Islet of Langerhans (tissue), 1 donor: ENCODE measurements at regions not wholly inside any gene's neighbourhood (a gene's known extent, or its start where the extent isn't known, plus 50 kb on each side); places are given as distances from the start of the nearest gene placed in this dataset.
"Not testable (repeated sequence)": the region's sequence is repeated elsewhere in the genome, so short reads cannot be mapped to it uniquely, and the experiment has no call there.

Source experiments
- FAIRE-seq: peaks from one replicate; lab custom pipeline; 2011; peaks lifted over from hg19 to GRCh38; lab: Jason Lieb, UNC

- no peak for FAIRE-seq
Measured at GRCh38 chr22:49697047-49697446, 130.6 kb downstream of the BRD1 start.

GRCh38 chr22:49694462-49695260 lies 133.0 kb downstream of the BRD1 start:
- no peak for FAIRE-seq

- FAIRE-seq: no peak
Measured at GRCh38 chr22:49693848-49694247, 133.8 kb downstream of the BRD1 start.

DNA sequence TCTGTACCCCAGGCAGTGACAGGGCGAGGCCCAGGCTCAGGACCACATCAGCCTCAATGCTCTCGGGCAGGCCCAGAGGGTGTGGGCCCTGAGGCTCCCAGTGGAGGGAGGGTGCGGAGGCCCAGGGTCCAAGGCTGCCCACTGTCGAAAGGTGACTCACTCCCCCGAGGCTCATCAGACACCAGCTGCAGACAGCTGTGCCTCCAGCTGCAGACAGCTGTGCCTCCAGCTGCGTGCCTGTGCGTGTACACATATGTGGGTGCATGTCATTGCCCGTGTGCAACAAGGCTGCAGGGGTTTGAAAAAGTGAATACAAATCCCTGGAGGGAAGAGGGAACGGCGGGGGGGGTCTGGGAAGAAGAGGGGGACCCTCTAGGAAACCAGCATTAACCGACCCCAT lies 134.3 kb downstream of the BRD1 start:
- no peak for FAIRE-seq

- FAIRE-seq: no peak
Measured at GRCh38 chr22:49692499-49693225, 135.0 kb downstream of the BRD1 start.

- FAIRE-seq: no peak
Measured at GRCh38 chr22:49691256-49691655, 136.4 kb downstream of the BRD1 start.

- FAIRE-seq: no peak
Measured at GRCh38 chr22:49690454-49690853, 137.2 kb downstream of the BRD1 start.

GRCh38 chr22:49689858-49690257 lies 137.8 kb downstream of the BRD1 start:
- no peak for FAIRE-seq

DNA sequence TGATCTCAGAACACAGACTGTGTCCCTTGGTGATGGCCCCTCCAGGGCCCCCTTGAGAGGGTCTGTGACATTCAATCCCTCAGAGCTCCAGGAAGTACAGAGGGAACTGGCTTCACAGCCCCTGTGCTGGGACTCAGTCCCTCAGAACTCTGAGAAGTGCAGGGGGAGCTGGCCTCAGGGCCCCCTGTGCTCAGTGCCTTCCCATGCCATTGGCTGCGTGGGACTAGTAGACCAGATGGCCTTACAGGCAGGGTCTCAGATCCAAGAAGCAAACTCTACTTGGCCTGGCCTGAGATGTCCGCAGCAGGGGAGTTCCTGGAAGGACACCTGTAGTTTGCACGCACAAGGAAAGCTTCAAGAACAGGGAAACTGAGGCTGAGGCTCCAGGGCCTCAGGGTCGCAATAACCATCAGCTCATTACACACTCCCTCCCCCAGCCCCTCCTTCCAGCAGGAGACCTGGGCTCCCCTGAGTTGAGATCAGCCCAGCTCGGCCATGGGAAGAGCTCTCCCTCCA lies 138.4 kb downstream of the BRD1 start:
- FAIRE-seq: no peak

DNA sequence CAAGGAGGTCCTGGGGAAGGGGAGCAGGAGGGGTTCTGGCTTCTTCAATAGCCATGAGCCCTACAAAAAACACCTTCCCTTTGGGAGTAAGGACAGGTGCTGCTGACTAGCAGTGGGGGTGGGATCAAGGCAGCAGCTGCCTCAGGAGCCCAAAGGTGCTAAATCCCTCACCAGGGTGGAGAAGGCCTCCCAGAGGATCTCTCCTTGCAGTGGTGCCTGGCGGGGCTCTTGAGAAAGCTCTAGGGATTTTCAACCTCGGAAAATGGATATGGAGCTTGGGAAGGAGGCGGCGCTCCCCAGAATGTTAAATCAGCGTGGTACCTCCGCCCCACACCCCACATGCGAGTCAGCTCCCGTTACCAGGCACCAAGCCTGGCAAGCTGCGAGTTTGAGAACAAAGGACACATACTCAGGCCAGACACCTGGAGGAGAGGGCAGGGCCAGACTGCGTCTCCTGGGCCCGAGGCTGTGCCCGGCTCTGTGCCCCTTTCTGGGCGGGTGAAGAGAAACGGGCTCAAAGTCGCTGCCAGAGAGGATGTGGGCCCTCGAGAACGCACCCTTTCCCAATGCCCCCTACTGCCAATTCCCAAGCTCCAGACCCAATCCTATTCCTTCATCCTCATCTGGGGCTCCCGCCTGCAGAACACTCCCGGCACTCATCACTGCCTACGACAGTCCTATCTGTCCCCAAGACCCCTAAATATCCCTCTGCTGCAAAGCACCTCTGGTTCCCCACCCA lies 139.0 kb downstream of the BRD1 start:
- FAIRE-seq: no peak

GRCh38 chr22:49687786-49688515 lies 139.7 kb downstream of the BRD1 start:
- FAIRE-seq: no peak

GRCh38 chr22:49687333-49687732 lies 140.3 kb downstream of the BRD1 start:
- no peak for FAIRE-seq

DNA sequence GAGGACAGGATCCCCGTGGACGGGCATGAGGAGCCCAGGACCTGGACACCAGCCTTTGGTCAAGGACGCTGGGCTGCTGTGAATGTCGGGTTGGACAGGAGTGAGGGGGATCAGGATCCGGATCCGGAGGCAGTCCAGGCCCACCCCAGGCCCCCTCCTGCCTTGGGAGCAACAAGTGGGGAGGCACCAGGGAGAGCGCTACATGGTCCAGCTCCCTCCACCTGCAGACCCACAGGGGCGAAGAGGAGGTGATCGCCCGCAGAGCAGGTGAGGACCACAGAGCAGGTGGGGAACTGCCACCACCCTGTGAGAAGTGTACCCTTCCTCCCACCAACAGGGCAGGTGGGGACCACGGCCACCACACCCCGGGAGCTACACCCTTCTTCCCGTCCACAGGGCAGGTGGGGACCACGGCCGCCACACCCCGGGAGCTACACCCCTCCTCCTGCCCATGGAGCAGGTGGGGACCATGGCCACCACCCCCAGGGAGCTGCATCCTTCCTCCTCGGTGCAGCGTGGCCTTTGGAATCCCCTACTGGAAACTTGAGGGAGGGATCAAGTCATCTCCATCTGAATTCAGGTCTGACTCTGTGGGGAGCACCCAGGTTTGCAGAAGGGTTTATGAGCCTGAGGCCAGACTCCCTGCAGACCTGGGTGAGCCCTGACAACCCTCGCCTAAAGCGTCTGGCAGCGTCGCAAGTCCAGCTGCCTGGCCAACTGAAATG lies 141.0 kb downstream of the BRD1 start:
- FAIRE-seq: no peak

DNA sequence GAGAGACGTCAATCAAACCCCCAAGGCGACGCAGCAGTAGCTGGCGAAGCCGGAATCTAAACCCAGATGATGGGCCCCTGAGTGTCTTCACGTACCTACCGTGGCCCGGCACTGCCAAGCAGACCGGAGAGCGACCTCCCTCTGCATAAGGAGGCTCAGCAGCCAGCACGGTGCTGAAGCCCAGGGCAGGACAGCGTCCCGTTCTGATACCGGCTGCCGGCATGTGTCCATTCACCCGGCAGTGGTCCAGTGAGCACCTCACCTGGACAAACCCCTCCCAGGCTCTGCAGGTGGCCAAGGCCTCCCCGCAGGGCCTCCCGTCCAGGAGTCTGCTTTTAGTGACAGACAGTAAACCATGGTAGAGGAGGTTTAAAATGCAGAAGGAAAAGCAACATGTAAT lies 142.0 kb downstream of the BRD1 start:
- FAIRE-seq: no peak

GRCh38 chr22:49685116-49685515 lies 142.6 kb downstream of the BRD1 start:
- no peak for FAIRE-seq

GRCh38 chr22:49683032-49683431 lies 144.6 kb downstream of the BRD1 start:
- no peak for FAIRE-seq

DNA sequence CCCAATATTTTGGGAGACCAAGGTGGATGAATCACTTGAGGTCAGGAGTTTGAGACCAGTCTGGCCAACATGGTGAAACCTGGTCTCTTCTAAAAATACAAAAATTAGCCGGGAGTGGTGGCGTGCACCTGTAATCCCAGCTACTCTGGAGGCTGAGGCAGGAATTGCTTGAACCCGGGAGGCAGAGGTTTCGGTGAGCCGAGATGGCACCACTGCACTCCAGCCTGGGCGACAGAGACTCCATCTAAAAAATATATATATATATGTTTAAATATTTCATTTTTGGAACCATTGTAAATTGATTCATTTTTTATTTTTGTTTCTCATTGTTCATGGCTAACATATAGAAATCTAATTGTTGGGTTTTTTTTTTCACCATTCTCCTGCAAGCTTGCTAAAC lies 146.9 kb downstream of the BRD1 start:
- FAIRE-seq: not testable (repeated sequence)

GRCh38 chr22:49678842-49679170 lies 148.9 kb downstream of the BRD1 start:
- FAIRE-seq: no peak

DNA sequence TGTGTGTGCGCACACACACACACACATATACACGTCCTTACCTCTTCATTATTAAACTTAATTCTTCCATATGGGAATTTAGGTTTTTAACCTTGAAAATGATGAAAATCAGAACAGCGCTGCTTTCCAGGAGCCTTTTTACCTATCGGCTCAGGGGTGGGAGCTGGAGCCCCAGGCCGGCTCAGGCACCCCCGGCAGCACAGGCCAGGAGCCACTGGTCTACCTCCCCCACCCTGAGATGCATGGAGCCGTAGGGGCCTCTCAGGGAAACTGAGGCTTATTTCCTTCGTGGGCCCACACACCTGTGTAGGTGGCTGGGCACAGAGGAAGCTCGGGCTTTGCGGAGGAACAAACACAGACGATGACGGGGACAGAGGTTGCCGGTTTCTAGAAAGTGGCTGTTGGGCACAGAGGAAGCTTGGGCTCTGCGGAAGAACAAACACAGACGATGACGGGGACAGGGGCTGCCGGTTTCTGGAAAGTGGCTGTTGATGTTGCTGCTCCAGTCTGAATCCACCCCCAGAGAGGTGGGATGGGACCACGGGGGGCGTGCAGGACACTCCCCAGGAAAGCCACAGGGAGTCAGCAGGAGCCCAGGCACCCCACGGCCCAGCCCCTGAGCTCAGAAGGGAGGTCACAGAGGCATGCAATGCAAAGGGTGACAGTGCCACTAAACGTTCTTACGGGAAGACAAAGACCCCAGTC lies 149.4 kb downstream of the BRD1 start:
- FAIRE-seq: no peak

DNA sequence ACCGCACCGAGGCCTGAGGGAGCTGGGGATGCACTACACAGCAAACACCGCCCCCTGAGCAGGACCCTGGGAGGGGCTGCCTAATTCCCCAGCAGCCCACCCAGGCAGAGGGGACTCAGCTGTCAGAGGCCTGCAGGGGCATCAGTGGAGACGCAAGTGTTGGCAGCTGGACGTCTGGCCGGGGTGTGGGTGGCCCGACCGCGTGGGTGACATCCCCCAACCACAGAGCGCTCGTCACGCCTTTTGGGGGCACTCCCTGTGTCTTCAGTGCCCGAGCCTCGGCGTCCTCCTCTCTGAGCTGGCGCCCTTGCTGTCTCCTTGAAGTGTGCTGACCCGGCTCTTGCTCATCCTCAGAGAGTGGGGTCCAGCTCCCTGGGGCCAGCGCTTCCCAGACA lies 150.2 kb downstream of the BRD1 start:
- FAIRE-seq: no peak
